Astrocyte of the spinal cord (primary cell): ENCODE measurements at regions not wholly inside any gene's neighbourhood (a gene's known extent, or its start where the extent isn't known, plus 50 kb on each side); places are given as distances from the start of the nearest gene placed in this dataset.

Experiments used
- DNase-seq: peaks from one replicate; pipeline ENCODE4 v3.0.0; 2011; ENCODE audit warnings: low read depth, low spot score
- H3K4me3 ChIP-seq: 2 replicates; pipeline ENCODE4 v1.5.1; 2011; ENCODE audit warnings: low read depth, mild to moderate bottlenecking, low read length, moderate library complexity
- in situ Hi-C: cut with HindIII; loops from 2 replicates; pipeline ENCODE4 v1.10.0; 2017; ENCODE audit warnings: low sequenced_read_pairs
- TF ChIP-seq, protein P1 (sequence below): IDR thresholded peaks from 2 replicates; pipeline ENCODE4 v1.5.1; 2012; ENCODE audit warnings: low read depth, mild to moderate bottlenecking, low read length, inconsistent platforms

DNA sequence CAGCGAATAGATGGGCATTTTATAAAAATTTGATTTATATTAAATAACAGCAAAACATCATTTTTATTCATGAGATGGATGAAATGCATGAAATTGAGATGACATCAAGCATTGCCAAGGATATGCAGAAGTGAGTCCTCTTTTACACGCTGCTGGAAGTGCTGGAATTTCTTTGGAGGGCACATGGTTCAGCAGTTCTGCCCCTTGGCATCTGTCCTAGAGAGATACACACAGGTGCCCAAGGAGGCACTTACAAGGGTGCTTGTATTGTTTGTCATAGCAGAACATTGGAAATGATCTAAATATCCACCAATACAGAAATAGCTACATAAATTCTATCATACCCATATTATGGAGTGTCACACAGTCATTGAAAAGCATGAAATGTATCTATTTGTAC lies 441.1 kb upstream of the TMPO start:
- in situ Hi-C loops = no loop called here
- H3K4me3 ChIP-seq = no peak overlapping the region
- no peak for DNase-seq
- TF ChIP-seq, protein P1, sequence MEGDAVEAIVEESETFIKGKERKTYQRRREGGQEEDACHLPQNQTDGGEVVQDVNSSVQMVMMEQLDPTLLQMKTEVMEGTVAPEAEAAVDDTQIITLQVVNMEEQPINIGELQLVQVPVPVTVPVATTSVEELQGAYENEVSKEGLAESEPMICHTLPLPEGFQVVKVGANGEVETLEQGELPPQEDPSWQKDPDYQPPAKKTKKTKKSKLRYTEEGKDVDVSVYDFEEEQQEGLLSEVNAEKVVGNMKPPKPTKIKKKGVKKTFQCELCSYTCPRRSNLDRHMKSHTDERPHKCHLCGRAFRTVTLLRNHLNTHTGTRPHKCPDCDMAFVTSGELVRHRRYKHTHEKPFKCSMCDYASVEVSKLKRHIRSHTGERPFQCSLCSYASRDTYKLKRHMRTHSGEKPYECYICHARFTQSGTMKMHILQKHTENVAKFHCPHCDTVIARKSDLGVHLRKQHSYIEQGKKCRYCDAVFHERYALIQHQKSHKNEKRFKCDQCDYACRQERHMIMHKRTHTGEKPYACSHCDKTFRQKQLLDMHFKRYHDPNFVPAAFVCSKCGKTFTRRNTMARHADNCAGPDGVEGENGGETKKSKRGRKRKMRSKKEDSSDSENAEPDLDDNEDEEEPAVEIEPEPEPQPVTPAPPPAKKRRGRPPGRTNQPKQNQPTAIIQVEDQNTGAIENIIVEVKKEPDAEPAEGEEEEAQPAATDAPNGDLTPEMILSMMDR = no peak

DNA sequence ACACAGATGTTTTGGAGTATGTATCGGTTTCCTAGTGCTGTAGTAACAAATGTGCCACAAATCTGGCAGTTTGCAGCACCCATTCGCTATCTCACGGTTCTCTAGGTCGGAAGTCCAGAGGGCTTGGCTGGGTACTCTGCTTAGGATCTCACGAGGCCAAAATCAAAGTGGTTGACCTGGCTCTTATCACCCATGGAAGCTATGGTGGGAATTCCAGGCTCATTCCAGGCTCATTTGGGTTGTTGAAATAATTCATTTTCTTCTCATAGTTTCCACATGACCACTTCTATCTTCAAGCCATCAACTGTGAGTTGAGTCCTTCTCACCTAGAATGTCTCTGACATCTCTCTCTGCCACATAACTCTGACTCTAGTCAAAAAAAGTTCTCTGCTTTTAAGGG lies 431.0 kb upstream of the TMPO start:
- no peak overlapping the region for H3K4me3 ChIP-seq
- in situ Hi-C loops = no loop called here
- no peak for DNase-seq
- TF ChIP-seq, protein P1 = no peak

DNA sequence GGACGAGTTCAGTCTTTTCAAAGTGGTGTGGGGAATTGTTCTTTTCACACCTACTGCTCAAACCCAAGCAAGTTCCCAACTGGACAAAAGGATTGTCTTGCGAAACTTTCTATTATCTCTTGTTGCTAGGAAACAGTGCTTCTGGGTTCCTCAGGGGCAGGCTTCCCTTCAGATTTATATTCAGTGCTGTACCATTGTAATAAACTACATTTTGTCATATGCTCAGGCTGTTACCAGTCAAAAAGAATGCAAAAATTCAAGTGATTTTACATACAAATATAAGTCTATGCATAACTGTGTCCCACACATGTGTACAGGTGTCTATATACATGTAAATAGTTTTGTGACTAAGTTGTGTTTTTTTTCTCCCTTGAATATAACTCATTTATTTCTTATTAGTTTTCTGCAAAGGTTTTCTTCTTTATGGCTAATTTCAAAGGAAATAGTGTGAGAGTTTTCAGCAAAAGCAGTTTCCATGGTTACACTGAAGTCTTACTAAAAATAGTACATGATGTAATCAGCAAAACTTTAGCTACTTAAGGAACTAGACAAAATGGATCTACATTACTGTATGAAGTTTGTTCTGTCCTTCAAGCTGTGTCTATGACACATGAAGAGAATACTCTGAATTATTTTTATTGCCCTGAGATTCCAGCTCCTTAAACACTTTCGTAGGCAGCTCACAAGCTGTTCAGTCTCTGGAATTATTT lies 430.2 kb upstream of the TMPO start:
- DNase-seq = peak; percentile 8
- in situ Hi-C loops = no loop called here
- TF ChIP-seq, protein P1 = no peak
- H3K4me3 ChIP-seq = no peak overlapping the region

DNA sequence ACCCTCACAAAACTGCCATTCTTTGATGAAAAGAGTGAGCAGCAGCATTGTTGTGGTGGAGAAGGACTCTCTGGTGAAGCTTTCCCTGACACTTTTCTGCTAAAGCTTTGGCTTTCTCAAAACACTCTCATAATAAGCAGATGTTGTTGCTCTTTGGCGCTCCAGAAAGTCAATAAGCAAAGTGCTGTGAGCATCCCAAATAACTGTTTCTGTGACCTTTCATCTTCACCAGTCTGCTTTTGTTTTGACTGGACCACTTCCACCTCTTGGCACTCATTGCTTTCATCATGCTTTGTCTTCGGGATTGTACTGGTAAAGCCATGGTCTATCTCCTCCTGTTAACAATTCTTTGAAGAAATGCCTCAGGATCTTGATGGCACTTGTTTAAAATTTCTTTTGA lies 424.7 kb upstream of the TMPO start:
- in situ Hi-C loops = no loop called here
- H3K4me3 ChIP-seq = no peak overlapping the region
- no peak for DNase-seq
- TF ChIP-seq, protein P1 = no peak

DNA sequence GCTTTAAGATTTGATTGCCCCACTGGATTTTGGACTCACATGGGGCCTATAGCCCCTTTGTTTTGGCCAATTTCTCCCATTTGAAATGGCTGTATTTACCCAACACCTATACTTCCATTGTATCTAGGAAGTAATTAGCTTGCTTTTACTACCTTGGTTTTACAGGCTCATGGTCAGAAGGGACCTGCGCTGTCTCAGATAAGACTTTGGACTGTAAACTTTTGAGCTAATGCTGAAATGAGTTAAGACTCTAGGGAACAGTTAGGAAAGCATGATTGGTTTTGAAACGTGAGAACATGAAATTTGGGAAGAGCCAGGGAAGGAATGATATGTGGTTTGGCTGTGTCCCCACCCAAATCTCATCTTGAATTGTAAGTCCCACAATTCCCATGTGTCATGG lies 419.0 kb upstream of the TMPO start:
- TF ChIP-seq, protein P1 = no peak
- H3K4me3 ChIP-seq = no peak overlapping the region
- in situ Hi-C loops = no loop called here
- no peak for DNase-seq

DNA sequence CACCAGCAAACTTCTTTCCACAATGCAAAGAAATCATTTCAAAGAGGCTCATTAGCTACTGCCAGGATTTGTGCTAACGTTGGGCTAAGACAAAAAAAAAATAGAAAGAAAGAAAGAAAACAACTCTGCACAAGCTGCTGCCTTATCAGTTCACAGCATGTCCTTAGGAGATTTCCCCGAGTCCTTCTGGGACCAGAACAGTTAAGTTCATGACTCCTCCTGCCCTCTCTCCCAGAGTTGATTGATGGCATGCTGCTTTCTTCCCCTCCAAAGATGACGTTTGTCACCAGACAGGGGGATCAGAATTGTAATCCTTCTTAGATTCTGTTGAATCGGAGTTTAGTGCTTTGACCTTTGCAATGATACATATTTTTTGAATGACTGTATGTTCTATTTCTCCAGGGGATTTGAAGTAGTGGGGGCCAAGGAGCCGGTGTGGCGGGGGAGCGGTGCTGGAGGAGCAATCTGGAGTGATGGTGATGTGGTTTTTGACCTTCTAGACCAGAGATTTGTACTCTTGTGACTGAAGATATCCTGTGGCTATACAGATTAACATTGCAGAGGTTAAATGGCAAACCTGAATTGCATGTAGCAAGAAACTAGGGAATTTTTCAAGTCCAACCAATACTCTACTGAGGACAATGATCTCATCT lies 409.2 kb upstream of the TMPO start:
- H3K4me3 ChIP-seq = no peak overlapping the region
- in situ Hi-C loops = no loop called here
- TF ChIP-seq, protein P1 = no peak
- no peak for DNase-seq
